HL-60 (cell line): ENCODE measurements at regions not wholly inside any gene's neighbourhood (a gene's known extent, or its start where the extent isn't known, plus 50 kb on each side); places are given as distances from the start of the nearest gene placed in this dataset.

ENCODE experiments used
- GABPA ChIP-seq: IDR thresholded peaks from 2 replicates; pipeline ENCODE4 v1.6.1; 2012; ENCODE audit warnings: low read depth
- POLR2AphosphoS5 ChIP-seq: IDR thresholded peaks from 2 replicates; pipeline ENCODE4 v1.6.1; 2012; ENCODE audit warnings: low read depth
- TF ChIP-seq, protein P1 (sequence below): IDR thresholded peaks from one replicate; pipeline ENCODE4 v1.5.1; 2011; ENCODE audit warnings: low read length, control low read depth, inconsistent platforms; ENCODE audit not compliant: insufficient read depth
- TF ChIP-seq, protein P2 (sequence below): IDR thresholded peaks from 2 replicates; pipeline ENCODE4 v1.6.1; 2012; ENCODE audit warnings: low read depth; ENCODE audit not compliant: insufficient replicate concordance

GRCh38 chr2:119068154-119068725 is 90.3 kb downstream of the C1QL2 start:
- TF ChIP-seq, protein P1, sequence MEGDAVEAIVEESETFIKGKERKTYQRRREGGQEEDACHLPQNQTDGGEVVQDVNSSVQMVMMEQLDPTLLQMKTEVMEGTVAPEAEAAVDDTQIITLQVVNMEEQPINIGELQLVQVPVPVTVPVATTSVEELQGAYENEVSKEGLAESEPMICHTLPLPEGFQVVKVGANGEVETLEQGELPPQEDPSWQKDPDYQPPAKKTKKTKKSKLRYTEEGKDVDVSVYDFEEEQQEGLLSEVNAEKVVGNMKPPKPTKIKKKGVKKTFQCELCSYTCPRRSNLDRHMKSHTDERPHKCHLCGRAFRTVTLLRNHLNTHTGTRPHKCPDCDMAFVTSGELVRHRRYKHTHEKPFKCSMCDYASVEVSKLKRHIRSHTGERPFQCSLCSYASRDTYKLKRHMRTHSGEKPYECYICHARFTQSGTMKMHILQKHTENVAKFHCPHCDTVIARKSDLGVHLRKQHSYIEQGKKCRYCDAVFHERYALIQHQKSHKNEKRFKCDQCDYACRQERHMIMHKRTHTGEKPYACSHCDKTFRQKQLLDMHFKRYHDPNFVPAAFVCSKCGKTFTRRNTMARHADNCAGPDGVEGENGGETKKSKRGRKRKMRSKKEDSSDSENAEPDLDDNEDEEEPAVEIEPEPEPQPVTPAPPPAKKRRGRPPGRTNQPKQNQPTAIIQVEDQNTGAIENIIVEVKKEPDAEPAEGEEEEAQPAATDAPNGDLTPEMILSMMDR: no peak
- TF ChIP-seq POLR2AphosphoS5 (no peak), GABPA (no peak)
- TF ChIP-seq, protein P2, sequence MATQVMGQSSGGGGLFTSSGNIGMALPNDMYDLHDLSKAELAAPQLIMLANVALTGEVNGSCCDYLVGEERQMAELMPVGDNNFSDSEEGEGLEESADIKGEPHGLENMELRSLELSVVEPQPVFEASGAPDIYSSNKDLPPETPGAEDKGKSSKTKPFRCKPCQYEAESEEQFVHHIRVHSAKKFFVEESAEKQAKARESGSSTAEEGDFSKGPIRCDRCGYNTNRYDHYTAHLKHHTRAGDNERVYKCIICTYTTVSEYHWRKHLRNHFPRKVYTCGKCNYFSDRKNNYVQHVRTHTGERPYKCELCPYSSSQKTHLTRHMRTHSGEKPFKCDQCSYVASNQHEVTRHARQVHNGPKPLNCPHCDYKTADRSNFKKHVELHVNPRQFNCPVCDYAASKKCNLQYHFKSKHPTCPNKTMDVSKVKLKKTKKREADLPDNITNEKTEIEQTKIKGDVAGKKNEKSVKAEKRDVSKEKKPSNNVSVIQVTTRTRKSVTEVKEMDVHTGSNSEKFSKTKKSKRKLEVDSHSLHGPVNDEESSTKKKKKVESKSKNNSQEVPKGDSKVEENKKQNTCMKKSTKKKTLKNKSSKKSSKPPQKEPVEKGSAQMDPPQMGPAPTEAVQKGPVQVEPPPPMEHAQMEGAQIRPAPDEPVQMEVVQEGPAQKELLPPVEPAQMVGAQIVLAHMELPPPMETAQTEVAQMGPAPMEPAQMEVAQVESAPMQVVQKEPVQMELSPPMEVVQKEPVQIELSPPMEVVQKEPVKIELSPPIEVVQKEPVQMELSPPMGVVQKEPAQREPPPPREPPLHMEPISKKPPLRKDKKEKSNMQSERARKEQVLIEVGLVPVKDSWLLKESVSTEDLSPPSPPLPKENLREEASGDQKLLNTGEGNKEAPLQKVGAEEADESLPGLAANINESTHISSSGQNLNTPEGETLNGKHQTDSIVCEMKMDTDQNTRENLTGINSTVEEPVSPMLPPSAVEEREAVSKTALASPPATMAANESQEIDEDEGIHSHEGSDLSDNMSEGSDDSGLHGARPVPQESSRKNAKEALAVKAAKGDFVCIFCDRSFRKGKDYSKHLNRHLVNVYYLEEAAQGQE: no peak
